ENCODE measurements at regions not wholly inside any gene's neighbourhood (a gene's known extent, or its start where the extent isn't known, plus 50 kb on each side); places are given as distances from the start of the nearest gene placed in this dataset.

DNA sequence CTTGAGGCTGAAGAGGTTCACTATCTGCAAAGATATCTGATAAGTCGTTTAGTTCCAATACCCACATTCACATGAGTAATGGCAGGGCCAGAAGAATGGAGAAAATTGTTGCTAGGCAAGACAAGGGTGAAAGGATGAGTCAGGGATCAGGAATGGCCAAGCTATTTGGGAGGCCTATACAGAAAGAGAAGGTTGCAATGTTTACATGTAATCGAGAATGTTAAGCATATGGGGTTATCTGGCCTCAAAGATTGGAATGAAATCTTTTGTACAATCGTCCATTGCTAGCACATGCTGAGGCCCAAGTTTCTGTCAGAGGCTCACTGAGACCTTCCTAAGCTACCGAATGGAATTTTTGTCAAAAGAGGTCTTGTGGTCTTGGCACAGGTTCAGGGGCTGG lies 299.9 kb upstream of the PLD5 start:
- no peaks in the 10 kb centered on the region for H3K36me3 Mint-ChIP-seq

DNA sequence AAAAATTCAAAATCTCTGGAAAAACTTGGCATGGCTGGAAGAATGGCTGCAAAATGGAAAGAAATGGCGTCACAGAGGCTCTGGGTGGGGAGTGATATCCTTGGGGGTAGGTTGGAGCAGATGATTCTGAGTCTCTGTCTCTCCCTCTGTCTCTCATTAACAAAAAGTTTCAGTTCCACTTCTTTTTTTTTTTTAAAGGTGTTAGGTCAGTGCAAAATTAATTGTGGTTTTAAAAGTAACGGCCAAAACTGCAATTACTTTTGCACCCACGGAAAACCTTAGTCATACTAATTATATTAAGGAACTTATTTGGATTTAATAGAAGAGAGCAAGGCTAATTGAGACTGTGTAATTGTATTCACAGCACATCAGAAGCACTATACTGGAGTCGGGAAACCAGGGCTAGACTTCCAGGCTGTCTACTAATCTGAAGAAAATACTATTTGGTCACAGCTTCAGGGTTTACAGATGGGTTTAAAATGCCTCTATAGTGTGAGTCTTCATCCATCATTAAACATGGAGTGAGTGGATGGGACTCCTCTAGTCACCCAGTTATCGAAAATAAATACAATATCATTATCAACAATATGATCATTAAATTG lies 289.1 kb upstream of the PLD5 start:
- Histone ChIP-seq H3K27ac (no peak overlapping the region), H3K27me3 (no peaks in the 10 kb centered on the region), H3K4me3 (no peak overlapping the region), H4K20me1 (ENCODE audit: low read depth) (no peaks in the 10 kb centered on the region), H3K36me3 (no peaks in the 10 kb centered on the region), H3K4me2 (no peak overlapping the region), H3K4me1 (no peaks in the 10 kb centered on the region), H3K9ac (no peak overlapping the region), H3F3A (ENCODE audit: low read depth) (no peaks in the 10 kb centered on the region), H2AFZ (replicated peaks) (peak overlapping the region; percentile 50), H3K9me3 (ENCODE audit: low read depth) (no peaks in the 10 kb centered on the region), H3K79me2 (ENCODE audit: low read depth) (no peaks in the 10 kb centered on the region)
- no peak for DNase-seq (ENCODE audit: low spot score)
- no peaks in the 10 kb centered on the region for H3K36me3 Mint-ChIP-seq
- H3K4me1 Mint-ChIP-seq, result no peaks in the 10 kb centered on the region
- peaks cover 3% of the 10 kb centered on the region for H3K27me3 Mint-ChIP-seq (ENCODE audit: insufficient read depth, low read depth)
- no peak overlapping the region for H3K4me3 Mint-ChIP-seq
- no peak for TF ChIP-seq CTCF (IDR thresholded peaks at IDR 0.05)
- no peak for TF ChIP-seq EZH2phosphoT487 (IDR thresholded peaks at IDR 0.05)
- no peak for TF ChIP-seq EZH2 (IDR thresholded peaks at IDR 0.05)
- H3K9me3 Mint-ChIP-seq, result no peaks in the 10 kb centered on the region
- no peak overlapping the region for H3K27ac Mint-ChIP-seq

More for the DNA sequence above, 299.9 kb upstream of the PLD5 start:
- peaks cover 3% of the 10 kb centered on the region for H4K20me1 ChIP-seq (ENCODE audit: low read depth)
- DNase-seq (ENCODE audit: low spot score), result no peak
- H3K27me3 ChIP-seq, result no peaks in the 10 kb centered on the region
- H2AFZ ChIP-seq (replicated peaks), result no peak overlapping the region
- Mint-ChIP-seq H3K4me3 (no peak overlapping the region), H3K27me3 (ENCODE audit: insufficient read depth, low read depth) (peaks cover 8% of the 10 kb centered on the region), H3K27ac (no peak overlapping the region), H3K4me1 (peaks cover 42% of the 10 kb centered on the region), H3K9me3 (peaks cover 3% of the 10 kb centered on the region)
- no peaks in the 10 kb centered on the region for H3K79me2 ChIP-seq (ENCODE audit: low read depth)
- H3F3A ChIP-seq (ENCODE audit: low read depth), result peaks cover 4% of the 10 kb centered on the region
- H3K4me2 ChIP-seq, result no peak overlapping the region
- no peak overlapping the region for H3K4me3 ChIP-seq
- H3K36me3 ChIP-seq, result no peaks in the 10 kb centered on the region
- no peak for TF ChIP-seq CTCF (IDR thresholded peaks at IDR 0.05)
- no peak for TF ChIP-seq EZH2phosphoT487 (IDR thresholded peaks at IDR 0.05)
- TF ChIP-seq EZH2 (IDR thresholded peaks at IDR 0.05), result no peak
- no peak overlapping the region for H3K27ac ChIP-seq
- H3K4me1 ChIP-seq, result peaks cover 11% of the 10 kb centered on the region
- no peaks in the 10 kb centered on the region for H3K9me3 ChIP-seq (ENCODE audit: low read depth)
- H3K9ac ChIP-seq, result no peak overlapping the region

GRCh38 chr1:242811092-242811840 lies 286.8 kb upstream of the PLD5 start:
- Histone ChIP-seq H3K4me3 (no peak overlapping the region), H4K20me1 (ENCODE audit: low read depth) (no peaks in the 10 kb centered on the region), H3K9ac (no peak overlapping the region), H3K4me2 (no peak overlapping the region), H3K79me2 (ENCODE audit: low read depth) (no peaks in the 10 kb centered on the region), H3K9me3 (ENCODE audit: low read depth) (no peaks in the 10 kb centered on the region), H3K27me3 (no peaks in the 10 kb centered on the region), H3K27ac (no peak overlapping the region), H3F3A (ENCODE audit: low read depth) (no peaks in the 10 kb centered on the region), H3K36me3 (no peaks in the 10 kb centered on the region), H2AFZ (replicated peaks) (no peak overlapping the region), H3K4me1 (no peaks in the 10 kb centered on the region)
- Mint-ChIP-seq H3K27ac (no peak overlapping the region), H3K4me3 (no peak overlapping the region), H3K4me1 (peaks cover 2% of the 10 kb centered on the region), H3K36me3 (no peaks in the 10 kb centered on the region), H3K27me3 (ENCODE audit: insufficient read depth, low read depth) (peaks cover 3% of the 10 kb centered on the region), H3K9me3 (no peaks in the 10 kb centered on the region)
- no peak for DNase-seq (ENCODE audit: low spot score)
- TF ChIP-seq CTCF (IDR thresholded peaks at IDR 0.05) (no peak), EZH2phosphoT487 (IDR thresholded peaks at IDR 0.05) (no peak), EZH2 (IDR thresholded peaks at IDR 0.05) (no peak)
